ENCODE measurements at regions not wholly inside any gene's neighbourhood (a gene's known extent, or its start where the extent isn't known, plus 50 kb on each side); places are given as distances from the start of the nearest gene placed in this dataset.

DNA sequence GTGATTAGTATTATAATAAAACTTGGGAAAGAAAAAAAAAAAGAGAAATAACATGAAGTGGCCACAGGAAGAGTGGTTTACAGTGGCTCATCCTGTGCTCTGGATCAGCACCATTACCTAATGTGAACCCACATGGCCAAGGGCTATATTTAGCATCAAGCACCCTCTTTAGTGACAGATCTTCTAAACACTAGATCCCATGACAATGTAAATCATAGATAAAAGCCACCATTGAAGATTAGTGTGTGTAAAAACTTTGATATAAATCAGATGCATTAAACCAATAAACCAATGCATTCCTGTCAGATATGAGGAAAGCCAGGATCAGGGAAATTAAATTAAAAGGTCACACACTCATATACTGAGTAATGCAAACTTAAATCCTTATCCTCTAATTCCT is 400.6 kb upstream of the MAGEB18 start:
- TF ChIP-seq, protein P1, sequence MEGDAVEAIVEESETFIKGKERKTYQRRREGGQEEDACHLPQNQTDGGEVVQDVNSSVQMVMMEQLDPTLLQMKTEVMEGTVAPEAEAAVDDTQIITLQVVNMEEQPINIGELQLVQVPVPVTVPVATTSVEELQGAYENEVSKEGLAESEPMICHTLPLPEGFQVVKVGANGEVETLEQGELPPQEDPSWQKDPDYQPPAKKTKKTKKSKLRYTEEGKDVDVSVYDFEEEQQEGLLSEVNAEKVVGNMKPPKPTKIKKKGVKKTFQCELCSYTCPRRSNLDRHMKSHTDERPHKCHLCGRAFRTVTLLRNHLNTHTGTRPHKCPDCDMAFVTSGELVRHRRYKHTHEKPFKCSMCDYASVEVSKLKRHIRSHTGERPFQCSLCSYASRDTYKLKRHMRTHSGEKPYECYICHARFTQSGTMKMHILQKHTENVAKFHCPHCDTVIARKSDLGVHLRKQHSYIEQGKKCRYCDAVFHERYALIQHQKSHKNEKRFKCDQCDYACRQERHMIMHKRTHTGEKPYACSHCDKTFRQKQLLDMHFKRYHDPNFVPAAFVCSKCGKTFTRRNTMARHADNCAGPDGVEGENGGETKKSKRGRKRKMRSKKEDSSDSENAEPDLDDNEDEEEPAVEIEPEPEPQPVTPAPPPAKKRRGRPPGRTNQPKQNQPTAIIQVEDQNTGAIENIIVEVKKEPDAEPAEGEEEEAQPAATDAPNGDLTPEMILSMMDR (IDR thresholded peaks at IDR 0.05): no peak
- TF ChIP-seq POLR2A (IDR thresholded peaks at IDR 0.05): no peak

Data from stomach (tissue), 4 donors.